Hematopoietic multipotent progenitor cell treated with erythropoietin and hydrocortisone succinate and interleukin-3 and kit ligand, for 6 days (in vitro differentiated cells): ENCODE measurements at regions not wholly inside any gene's neighbourhood (a gene's known extent, or its start where the extent isn't known, plus 50 kb on each side); places are given as distances from the start of the nearest gene placed in this dataset.

Source experiments
- DNase-seq: peaks from one replicate; pipeline ENCODE4 v3.0.0-alpha.2; 2015

GRCh38 chr9:105928416-105928815 lies 234.1 kb downstream of the TMEM38B start:
- no peak for DNase-seq

- no peak for DNase-seq
These were observed 235.8 kb downstream of the TMEM38B start for GRCh38 chr9:105930011-105930627.

GRCh38 chr9:105932276-105932675 lies 237.9 kb downstream of the TMEM38B start:
- no peak for DNase-seq

- no peak for DNase-seq
These were observed 256.1 kb downstream of the TMEM38B start for GRCh38 chr9:105950448-105950847.

- DNase-seq, result no peak
These were observed 256.6 kb downstream of the TMEM38B start for GRCh38 chr9:105950894-105951293.

GRCh38 chr9:105954517-105954916 lies 260.2 kb downstream of the TMEM38B start:
- no peak for DNase-seq

- no peak for DNase-seq
These were observed 263.5 kb downstream of the TMEM38B start for GRCh38 chr9:105957830-105958229.

- peak; percentile 1 for DNase-seq
These were observed 264.2 kb downstream of the TMEM38B start for GRCh38 chr9:105958587-105958986.

GRCh38 chr9:105959531-105959930 lies 265.2 kb downstream of the TMEM38B start:
- DNase-seq, result no peak

GRCh38 chr9:105963343-105964099 lies 269.2 kb downstream of the TMEM38B start:
- no peak for DNase-seq

GRCh38 chr9:105964156-105964555 lies 269.8 kb downstream of the TMEM38B start:
- no peak for DNase-seq

- no peak for DNase-seq
These were observed 272.5 kb downstream of the TMEM38B start for GRCh38 chr9:105966834-105967233.

GRCh38 chr9:105967248-105967647 lies 272.9 kb downstream of the TMEM38B start:
- DNase-seq, result no peak

GRCh38 chr9:105967797-105968196 lies 273.5 kb downstream of the TMEM38B start:
- no peak for DNase-seq

GRCh38 chr9:105968811-105969466 lies 274.6 kb downstream of the TMEM38B start:
- DNase-seq, result no peak

GRCh38 chr9:105969636-105970035 lies 275.3 kb downstream of the TMEM38B start:
- DNase-seq, result no peak

- no peak for DNase-seq
These were observed 277.6 kb downstream of the TMEM38B start for GRCh38 chr9:105971986-105972385.

GRCh38 chr9:105972466-105973204 lies 278.3 kb downstream of the TMEM38B start:
- DNase-seq, result peak; percentile 1

GRCh38 chr9:105973951-105974351 lies 279.6 kb downstream of the TMEM38B start:
- DNase-seq, result no peak

GRCh38 chr9:105975886-105976645 lies 281.7 kb downstream of the TMEM38B start:
- DNase-seq, result no peak

- DNase-seq, result no peak
These were observed 284.0 kb downstream of the TMEM38B start for GRCh38 chr9:105978336-105978735.

GRCh38 chr9:105978826-105979225 lies 284.5 kb downstream of the TMEM38B start:
- no peak for DNase-seq

GRCh38 chr9:105979290-105979689 lies 284.9 kb downstream of the TMEM38B start:
- no peak for DNase-seq
